Keratinocyte (primary cell): ENCODE measurements at regions not wholly inside any gene's neighbourhood (a gene's known extent, or its start where the extent isn't known, plus 50 kb on each side); places are given as distances from the start of the nearest gene placed in this dataset.

Experiments used
- DNase-seq: peaks from one replicate; pipeline ENCODE4 v3.0.0-alpha.2; 2011; ENCODE audit warnings: low read depth, missing footprints, low spot score
- FAIRE-seq: peaks from 2 replicates; lab custom pipeline; 2011; peaks lifted over from hg19 to GRCh38; lab: Jason Lieb, UNC
- H2AFZ ChIP-seq: 2 replicates; pipeline ENCODE4 v1.6.0; 2012; ENCODE audit warnings: low read length, control low read depth, inconsistent platforms; ENCODE audit not compliant: control insufficient read depth
- H3K27ac ChIP-seq: 2 replicates; pipeline ENCODE4 v1.5.1; 2011; ENCODE audit warnings: low read length; ENCODE audit not compliant: control insufficient read depth, insufficient read depth
- H3K27me3 ChIP-seq: 3 replicates; pipeline ENCODE4 v1.6.0; 2011; ENCODE audit warnings: low read length; ENCODE audit not compliant: control insufficient read depth, insufficient read depth; ENCODE audit errors: extremely low read depth
- H3K36me3 ChIP-seq, 2 experiments: 2 replicates in 1 of 2; 3 replicates in 1 of 2; pipeline ENCODE4 v1.5.1; 2011; ENCODE audit warnings: low read length in 2 of 2, mild to moderate bottlenecking in 1 of 2; ENCODE audit not compliant: control insufficient read depth in 2 of 2, insufficient read depth in 2 of 2; ENCODE audit errors: extremely low read depth in 1 of 2
- H3K4me1 ChIP-seq: 3 replicates; pipeline ENCODE4 v1.5.1; 2011; ENCODE audit warnings: low read length; ENCODE audit not compliant: control insufficient read depth, insufficient read depth; ENCODE audit errors: extremely low read depth
- H3K4me2 ChIP-seq: 3 replicates; pipeline ENCODE4 v1.6.0; 2011; ENCODE audit warnings: low read depth, low read length; ENCODE audit not compliant: control insufficient read depth, insufficient read depth; ENCODE audit errors: extremely low read depth
- H3K4me3 ChIP-seq, 3 experiments: fragments of 200-600 bp in 1 of 3; sonication (generic) in 1 of 3; 2 replicates in 2 of 3; 3 replicates in 1 of 3; pipeline ENCODE4 v1.5.1; 2011 to 2016; ENCODE audit warnings: low read length in 3 of 3, mild to moderate bottlenecking in 3 of 3, control low read depth in 2 of 3, inconsistent platforms in 1 of 3, low read depth in 1 of 3, mixed read lengths in 1 of 3, mixed run types in 1 of 3, moderate library complexity in 1 of 3; ENCODE audit not compliant: control insufficient read depth in 2 of 3, insufficient read depth in 2 of 3; ENCODE audit errors: extremely low read depth in 1 of 3
- H3K79me2 ChIP-seq: 2 replicates; pipeline ENCODE4 v1.6.0; 2012; ENCODE audit warnings: low read length; ENCODE audit not compliant: control insufficient read depth, insufficient read depth
- H3K9ac ChIP-seq: 3 replicates; pipeline ENCODE4 v1.6.0; 2011; ENCODE audit warnings: low read length; ENCODE audit not compliant: control insufficient read depth, insufficient read depth; ENCODE audit errors: extremely low read depth
- H3K9me1 ChIP-seq: 3 replicates; pipeline ENCODE4 v1.6.0; 2011; ENCODE audit warnings: low read length; ENCODE audit not compliant: control insufficient read depth, insufficient read depth; ENCODE audit errors: extremely low read depth
- H3K9me3 ChIP-seq: 2 replicates; pipeline ENCODE4 v1.5.1; 2012; ENCODE audit warnings: low read depth, low read length; ENCODE audit not compliant: control insufficient read depth
- H4K20me1 ChIP-seq: 3 replicates; pipeline ENCODE4 v1.6.0; 2011; ENCODE audit warnings: low read length; ENCODE audit not compliant: control insufficient read depth, insufficient read depth; ENCODE audit errors: extremely low read depth
- CTCF ChIP-seq, 3 experiments: IDR thresholded peaks in 1 of 3; conservative IDR thresholded peaks in 1 of 3; optimal IDR thresholded peaks in 1 of 3; 2 replicates in 2 of 3; 3 replicates in 1 of 3; pipeline versions ENCODE3 to v1.5.1; 2011; ENCODE audit warnings: low read length in 3 of 3, mild to moderate bottlenecking in 3 of 3, moderate library complexity in 2 of 3, control low read depth in 1 of 3, inconsistent platforms in 1 of 3; ENCODE audit not compliant: insufficient read depth in 2 of 3; ENCODE audit errors: extremely low read depth in 1 of 3
- EZH2 ChIP-seq: IDR thresholded peaks from one replicate; pipeline ENCODE4 v1.6.1; 2012; ENCODE audit warnings: inconsistent platforms, mild to moderate bottlenecking, low read length, moderate library complexity
- dilution Hi-C: fragments of 300-500 bp; cut with MboI; formaldehyde crosslinking; loops from one replicate; pipeline ENCODE4 v1.7.0; 2020; ENCODE audit warnings: low sequenced_read_pairs; ENCODE audit not compliant: extremely low pct_ligation_motif_present

GRCh38 chr6:15798533-15799255, 135.9 kb upstream of the DTNBP1 start:
- Histone ChIP-seq H3K79me2 (no peaks in the 10 kb centered on the region), H2AFZ (no peak overlapping the region), H3K27ac (no peak overlapping the region), H3K9me3 (no peaks in the 10 kb centered on the region), H3K4me1 (no peaks in the 10 kb centered on the region), H4K20me1 (no peaks in the 10 kb centered on the region), H3K9ac (no peak overlapping the region), H3K27me3 (no peaks in the 10 kb centered on the region), H3K9me1 (no peaks in the 10 kb centered on the region), H3K4me2 (no peak overlapping the region), H3K36me3 (no peaks in the 10 kb centered on the region), H3K4me3 (no peak overlapping the region)
- TF ChIP-seq EZH2 = no peak
- TF ChIP-seq CTCF (optimal IDR thresholded peaks at IDR 0.05 in 1 of 3, IDR thresholded peaks at IDR 0.05 in 1 of 3, conservative IDR thresholded peaks at IDR 0.05 in 1 of 3; ENCODE audit: extremely low read depth in 1 of 3, insufficient read depth in 2 of 3, low read length in 3 of 3) = no peak
- no peak for DNase-seq
- no peak for FAIRE-seq
- dilution Hi-C loops = no loop called here

- Histone ChIP-seq H3K9me3 (no peaks in the 10 kb centered on the region), H3K36me3 (no peaks in the 10 kb centered on the region), H3K79me2 (no peaks in the 10 kb centered on the region), H3K4me2 (no peak overlapping the region), H2AFZ (no peak overlapping the region), H4K20me1 (no peaks in the 10 kb centered on the region), H3K9ac (no peak overlapping the region), H3K9me1 (no peaks in the 10 kb centered on the region), H3K4me1 (no peaks in the 10 kb centered on the region), H3K4me3 (no peak overlapping the region), H3K27ac (no peak overlapping the region), H3K27me3 (no peaks in the 10 kb centered on the region)
- DNase-seq (no peak), FAIRE-seq (peak; percentile 46)
- dilution Hi-C loops = no loop called here
- TF ChIP-seq EZH2 (no peak), CTCF (optimal IDR thresholded peaks at IDR 0.05 in 1 of 3, IDR thresholded peaks at IDR 0.05 in 1 of 3, conservative IDR thresholded peaks at IDR 0.05 in 1 of 3; ENCODE audit: extremely low read depth in 1 of 3, insufficient read depth in 2 of 3, low read length in 3 of 3) (no peak)
These were observed 134.0 kb upstream of the DTNBP1 start for GRCh38 chr6:15796844-15797243.
